ENCODE measurements at regions not wholly inside any gene's neighbourhood (a gene's known extent, or its start where the extent isn't known, plus 50 kb on each side); places are given as distances from the start of the nearest gene placed in this dataset.

DNA sequence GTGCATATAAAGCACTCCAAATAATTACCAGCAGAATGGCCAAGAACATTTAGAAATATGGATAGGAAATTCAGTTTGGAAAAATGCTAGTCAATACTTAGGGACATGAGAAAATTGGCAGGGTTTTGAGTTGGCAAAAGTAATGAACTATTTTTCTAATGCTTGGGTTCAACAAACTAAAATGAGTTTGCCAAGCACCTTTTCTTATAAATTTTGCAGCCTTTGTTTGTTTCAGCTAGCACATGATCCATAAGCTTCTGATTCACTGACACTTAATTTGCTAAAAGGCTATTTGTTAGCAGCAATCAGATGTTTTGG lies 324.8 kb downstream of the QKI start:
- TF ChIP-seq EP300 (IDR thresholded peaks at IDR 0.05; ENCODE audit: borderline replicate concordance) (no peak), TEAD4 (IDR thresholded peaks at IDR 0.05) (no peak), RAD21 (IDR thresholded peaks at IDR 0.05; ENCODE audit: low read depth) (no peak), TAF1 (IDR thresholded peaks at IDR 0.05; ENCODE audit: low read depth) (no peak), REST (IDR thresholded peaks at IDR 0.05; ENCODE audit: low read depth) (no peak)
